Peyer's patch (tissue), 4 donors: ENCODE measurements at regions not wholly inside any gene's neighbourhood (a gene's known extent, or its start where the extent isn't known, plus 50 kb on each side); places are given as distances from the start of the nearest gene placed in this dataset.

Experiments used
- DNase-seq, 3 donors: peaks; one replicate each; pipeline ENCODE4 v3.0.0-alpha.2; 2017 to 2019
- H3K27ac ChIP-seq, 4 donors: fragments of 200-600 bp; sonication (generic); one replicate each; pipeline ENCODE4 v1.5.1; 2016 to 2019
- H3K27me3 ChIP-seq, 2 donors: fragments of 200-600 bp; sonication (generic); one replicate each; pipeline ENCODE4 v1.5.1; 2019
- H3K36me3 ChIP-seq, 3 donors: fragments of 200-600 bp; sonication (generic); one replicate each; pipeline ENCODE4 v1.5.1; 2016 to 2019
- H3K4me1 ChIP-seq, 4 donors: fragments of 200-600 bp; sonication (generic); one replicate each; pipeline ENCODE4 v1.5.1; 2016 to 2019
- H3K4me3 ChIP-seq, 4 donors: fragments of 200-600 bp; sonication (generic); 1 replicate in 3 of 4; 2 replicates in 1 of 4; pipeline ENCODE4 v1.5.1; 2016 to 2019; ENCODE audit warnings: mild to moderate bottlenecking in 1 of 4
- H3K9me3 ChIP-seq, 4 donors: fragments of 200-600 bp; sonication (generic); one replicate each; pipeline ENCODE4 v1.5.1; 2016 to 2019; ENCODE audit warnings: mild to moderate bottlenecking in 1 of 4
- CTCF ChIP-seq, 6 experiments: fragments of 450-650 bp in 4 of 6; fragments of 200-600 bp in 2 of 6; sonication (generic) in 1 of 6; IDR thresholded peaks; one replicate each; pipeline ENCODE4 v1.5.1; 2017 to 2019; ENCODE audit warnings: antibody characterized with exemption in 6 of 6, mild to moderate bottlenecking in 3 of 6, moderate library complexity in 1 of 6
- POLR2A ChIP-seq, 2 donors: fragments of 450-650 bp; IDR thresholded peaks; one replicate each; pipeline ENCODE4 v1.5.1; 2017; ENCODE audit warnings: antibody characterized with exemption in 2 of 2, mild to moderate bottlenecking in 2 of 2, moderate library complexity in 2 of 2

- H3K4me1 ChIP-seq: peaks cover 4 to 52% (median 8%) of the 10 kb centered on the region in 4 donors
Observed at GRCh38 chr21:33973268-33973667, 57.7 kb upstream of the ATP5PO start.

GRCh38 chr21:33972539-33972938, 56.9 kb upstream of the ATP5PO start:
- no peaks in the 10 kb centered on the region for H3K36me3 ChIP-seq
- TF ChIP-seq POLR2A (IDR thresholded peaks at IDR 0.05) (no peak), CTCF (IDR thresholded peaks at IDR 0.05) (no peak)
- no peaks in the 10 kb centered on the region for H3K27me3 ChIP-seq
- no peak overlapping the region for H3K27ac ChIP-seq
- no peak overlapping the region for H3K4me3 ChIP-seq
- no peak for DNase-seq
- peaks cover 4 to 56% (median 8%) of the 10 kb centered on the region in 4 donors for H3K4me1 ChIP-seq
- no peaks in the 10 kb centered on the region for H3K9me3 ChIP-seq

More at GRCh38 chr21:33973268-33973667, 57.7 kb upstream of the ATP5PO start:
- no peak overlapping the region for H3K27ac ChIP-seq
- DNase-seq: no peak
- no peaks in the 10 kb centered on the region for H3K27me3 ChIP-seq
- no peaks in the 10 kb centered on the region for H3K36me3 ChIP-seq
- TF ChIP-seq CTCF (IDR thresholded peaks at IDR 0.05): no peak
- TF ChIP-seq POLR2A (IDR thresholded peaks at IDR 0.05): no peak
- no peak overlapping the region for H3K4me3 ChIP-seq
- H3K9me3 ChIP-seq: no peaks in the 10 kb centered on the region

- H3K36me3 ChIP-seq: no peaks in the 10 kb centered on the region
- H3K27me3 ChIP-seq: no peaks in the 10 kb centered on the region
- H3K4me1 ChIP-seq: peaks cover 0 to 50% (median 5%) of the 10 kb centered on the region in 4 donors
- H3K27ac ChIP-seq: peak overlapping the region in 1 of 4 donors; percentile 61
- no peak overlapping the region for H3K4me3 ChIP-seq
- TF ChIP-seq POLR2A (IDR thresholded peaks at IDR 0.05): no peak
- no peak for TF ChIP-seq CTCF (IDR thresholded peaks at IDR 0.05)
- no peaks in the 10 kb centered on the region for H3K9me3 ChIP-seq
- DNase-seq: no peak
Observed at GRCh38 chr21:33971492-33972013, 55.9 kb upstream of the ATP5PO start.

GRCh38 chr21:33969581-33969980, 54.0 kb upstream of the ATP5PO start:
- no peak overlapping the region for H3K4me3 ChIP-seq
- H3K27ac ChIP-seq: peak overlapping the region in 2 of 4 donors; percentile 62 to 74
- H3K9me3 ChIP-seq: no peaks in the 10 kb centered on the region
- H3K4me1 ChIP-seq: peaks cover 0 to 41% (median 0%) of the 10 kb centered on the region in 4 donors
- DNase-seq: no peak
- H3K36me3 ChIP-seq: no peaks in the 10 kb centered on the region
- H3K27me3 ChIP-seq: no peaks in the 10 kb centered on the region
- no peak for TF ChIP-seq POLR2A (IDR thresholded peaks at IDR 0.05)
- TF ChIP-seq CTCF (IDR thresholded peaks at IDR 0.05): no peak

- H3K9me3 ChIP-seq: no peaks in the 10 kb centered on the region
- H3K36me3 ChIP-seq: no peaks in the 10 kb centered on the region
- peak overlapping the region in 3 of 4 donors; percentile 19 to 74 (median 62) for H3K27ac ChIP-seq
- DNase-seq: no peak
- no peak overlapping the region for H3K4me3 ChIP-seq
- peaks cover 0 to 41% (median 0%) of the 10 kb centered on the region in 4 donors for H3K4me1 ChIP-seq
- H3K27me3 ChIP-seq: no peaks in the 10 kb centered on the region
- TF ChIP-seq CTCF (IDR thresholded peaks at IDR 0.05): no peak
- no peak for TF ChIP-seq POLR2A (IDR thresholded peaks at IDR 0.05)
Observed at GRCh38 chr21:33968995-33969348, 53.4 kb upstream of the ATP5PO start.
